GM19328 (cell line): ENCODE measurements at regions not wholly inside any gene's neighbourhood (a gene's known extent, or its start where the extent isn't known, plus 50 kb on each side); places are given as distances from the start of the nearest gene placed in this dataset.

ENCODE experiments used
- ATAC-seq: cut with Tn5 transposase; IDR thresholded peaks from one replicate; pipeline ENCODE4 v1.9.1; 2021; ENCODE audit warnings: mild to moderate bottlenecking, moderate library complexity; ENCODE audit not compliant: unreplicated experiment

DNA sequence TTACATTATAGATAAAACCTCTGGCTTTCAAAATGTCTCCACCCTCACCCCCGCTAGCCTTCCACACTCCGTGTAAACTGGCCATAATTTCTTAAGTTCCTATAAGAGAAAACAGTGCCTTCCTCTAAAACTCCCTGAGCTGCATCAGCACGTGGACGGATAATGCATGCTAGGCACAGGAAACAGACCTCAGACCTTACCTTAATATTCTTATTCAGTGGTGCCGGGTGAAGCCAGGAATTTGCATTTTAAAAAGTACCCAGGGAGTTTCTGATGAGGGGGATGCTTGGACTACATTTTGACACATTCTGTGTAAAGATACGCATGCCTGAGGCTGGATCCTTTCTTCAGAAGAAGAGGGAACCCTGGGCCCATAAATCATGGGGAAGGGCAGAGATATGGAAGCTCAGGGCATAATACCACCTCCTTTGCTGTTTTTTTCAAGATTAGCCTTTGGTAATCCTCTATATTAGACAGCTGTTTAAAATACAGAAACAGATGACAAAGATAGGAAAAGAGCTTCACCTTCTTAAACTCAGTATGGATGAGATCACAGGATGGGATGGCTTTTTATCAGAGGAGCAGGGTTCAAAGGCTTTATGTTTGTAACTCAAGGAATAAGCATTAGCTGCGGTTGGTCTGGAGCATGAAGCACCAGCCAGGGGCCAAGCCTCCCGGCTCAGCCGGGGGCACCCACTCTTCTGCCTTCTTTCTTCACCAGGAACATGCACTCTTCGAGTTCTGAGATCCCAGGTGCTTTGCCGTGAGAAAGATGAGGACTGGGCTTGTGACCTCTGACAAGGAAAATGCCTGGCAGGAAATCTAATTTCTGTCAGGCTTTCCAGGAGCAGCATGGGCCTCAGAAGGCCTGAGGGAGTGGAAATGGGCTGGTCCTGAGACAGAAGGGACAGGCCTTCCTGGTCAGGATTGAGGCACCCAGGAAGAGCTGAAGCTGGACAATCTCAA, 218.1 kb upstream of the SOX4 start:
- peak; percentile 72 for ATAC-seq

DNA sequence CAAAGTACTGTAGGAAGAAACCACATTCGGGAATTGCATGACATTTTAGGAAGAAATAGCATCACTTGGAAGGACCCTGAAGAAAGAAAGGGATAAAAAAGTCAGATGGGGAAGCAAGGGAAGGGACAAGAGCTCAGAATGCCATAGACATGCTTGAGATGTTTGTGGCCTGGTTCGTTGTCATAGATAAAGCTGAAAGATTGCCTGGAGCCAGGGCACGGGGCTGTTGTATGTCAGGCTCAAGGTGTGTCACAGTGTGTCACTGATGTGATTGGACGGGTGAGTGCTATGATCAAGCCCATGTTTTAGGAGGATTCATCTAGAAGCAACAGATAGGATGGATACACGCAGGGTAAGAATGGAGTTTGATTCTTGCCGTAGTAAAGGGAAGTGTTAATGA, 216.2 kb upstream of the SOX4 start:
- no peak for ATAC-seq

- ATAC-seq = no peak
Measured at GRCh38 chr6:21381331-21381963, 212.1 kb upstream of the SOX4 start.

GRCh38 chr6:21382821-21383449, 210.6 kb upstream of the SOX4 start:
- ATAC-seq = no peak

DNA sequence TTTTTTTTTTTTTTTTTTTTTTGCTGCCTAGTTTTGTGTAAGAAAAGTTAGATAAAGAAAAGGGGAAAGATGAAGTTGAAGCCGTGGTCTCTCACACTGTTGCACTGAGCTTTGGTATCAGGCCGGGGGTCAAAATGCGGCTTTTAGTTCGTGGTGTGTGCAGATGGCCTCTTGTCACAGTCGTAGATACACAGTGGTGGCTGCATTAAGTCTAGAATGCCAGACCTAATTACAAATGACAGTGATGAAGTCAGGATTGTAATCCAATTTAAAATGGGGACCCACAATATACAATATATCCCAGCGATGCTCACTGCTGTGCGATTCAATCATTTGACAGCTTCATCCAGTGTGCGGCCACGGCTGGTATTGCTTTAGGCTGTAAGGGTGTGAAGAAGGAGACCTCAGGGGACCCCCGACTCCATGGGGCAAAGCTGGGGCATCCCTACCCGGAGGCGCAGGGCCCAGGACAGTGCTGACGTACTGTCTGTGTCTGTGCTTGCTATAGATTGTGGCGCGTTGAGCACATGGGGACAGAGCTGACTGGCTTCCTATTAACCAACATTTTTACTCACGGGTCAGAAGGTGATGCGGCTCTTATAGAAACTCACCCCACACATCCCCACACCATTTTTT, 210.0 kb upstream of the SOX4 start:
- ATAC-seq = no peak

DNA sequence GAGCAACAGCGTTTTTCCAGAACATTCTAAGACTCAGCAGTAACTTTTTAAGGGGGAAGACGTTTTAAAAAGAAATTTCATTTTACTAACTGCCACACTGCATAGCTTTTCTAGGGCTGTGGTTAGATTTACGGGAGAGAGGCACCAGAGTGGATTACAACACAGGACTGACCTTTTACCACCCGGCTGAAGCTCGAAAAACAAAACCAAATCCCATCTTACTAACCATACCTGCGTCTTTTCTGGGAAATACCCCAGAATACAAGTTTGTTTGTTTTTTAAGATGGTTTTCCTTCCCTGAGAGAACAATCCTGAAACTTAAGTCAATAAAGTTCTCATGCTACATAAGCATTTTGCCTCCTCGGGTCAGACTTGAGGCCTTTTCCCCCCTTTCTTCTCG, 209.3 kb upstream of the SOX4 start:
- ATAC-seq = no peak

GRCh38 chr6:21386744-21387143, 206.8 kb upstream of the SOX4 start:
- ATAC-seq = no peak

DNA sequence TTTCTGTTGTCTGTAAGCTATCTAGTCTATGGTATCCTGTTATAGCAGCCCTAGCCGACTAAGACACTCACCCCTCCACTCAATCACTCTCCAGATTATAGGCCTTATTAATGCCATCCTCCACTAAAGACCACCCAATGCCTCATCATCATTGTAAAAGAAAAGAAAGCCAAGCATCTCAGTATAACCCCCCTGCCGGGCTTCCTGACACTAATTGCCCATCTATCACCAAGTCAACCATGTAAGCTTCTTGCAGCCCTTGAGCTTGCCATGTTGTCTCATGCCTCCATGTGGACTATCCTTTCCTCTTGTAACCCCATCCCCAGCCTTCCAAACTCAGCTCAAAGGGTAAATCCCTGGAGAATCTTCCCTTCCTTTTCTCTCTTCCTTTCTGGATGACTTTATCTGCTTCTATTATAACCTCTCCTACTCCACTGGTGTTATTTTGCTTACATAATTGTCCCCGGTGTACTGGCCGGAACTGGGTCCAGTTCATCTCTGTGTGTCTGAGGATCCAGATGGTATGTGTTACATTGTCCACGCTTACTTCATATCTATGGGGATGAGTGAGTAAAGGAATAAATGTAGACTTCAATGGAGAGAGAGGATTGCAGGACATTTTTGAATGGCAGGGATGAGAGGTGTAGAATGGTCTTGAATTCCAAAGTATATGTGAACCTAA, 202.9 kb upstream of the SOX4 start:
- no peak for ATAC-seq

DNA sequence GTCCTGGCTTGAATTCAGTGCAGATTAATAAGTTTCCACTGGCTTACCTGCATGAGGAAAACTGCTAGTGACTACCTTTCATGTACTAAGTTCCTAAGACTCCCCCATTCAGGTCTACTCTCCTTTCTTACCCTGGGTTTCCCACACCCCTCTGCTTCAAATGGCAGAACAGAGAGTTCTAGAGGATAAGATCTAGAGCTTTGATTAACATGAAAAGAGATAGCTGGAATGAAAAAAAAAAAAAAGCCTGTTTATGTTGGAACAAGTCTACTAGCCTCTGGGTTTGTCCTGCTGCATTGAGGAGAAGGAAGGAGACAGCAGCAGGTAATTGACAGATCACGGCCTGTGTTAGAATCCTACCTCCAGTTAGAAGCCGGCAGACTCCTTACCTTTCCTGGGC, 201.4 kb upstream of the SOX4 start:
- ATAC-seq = no peak

DNA sequence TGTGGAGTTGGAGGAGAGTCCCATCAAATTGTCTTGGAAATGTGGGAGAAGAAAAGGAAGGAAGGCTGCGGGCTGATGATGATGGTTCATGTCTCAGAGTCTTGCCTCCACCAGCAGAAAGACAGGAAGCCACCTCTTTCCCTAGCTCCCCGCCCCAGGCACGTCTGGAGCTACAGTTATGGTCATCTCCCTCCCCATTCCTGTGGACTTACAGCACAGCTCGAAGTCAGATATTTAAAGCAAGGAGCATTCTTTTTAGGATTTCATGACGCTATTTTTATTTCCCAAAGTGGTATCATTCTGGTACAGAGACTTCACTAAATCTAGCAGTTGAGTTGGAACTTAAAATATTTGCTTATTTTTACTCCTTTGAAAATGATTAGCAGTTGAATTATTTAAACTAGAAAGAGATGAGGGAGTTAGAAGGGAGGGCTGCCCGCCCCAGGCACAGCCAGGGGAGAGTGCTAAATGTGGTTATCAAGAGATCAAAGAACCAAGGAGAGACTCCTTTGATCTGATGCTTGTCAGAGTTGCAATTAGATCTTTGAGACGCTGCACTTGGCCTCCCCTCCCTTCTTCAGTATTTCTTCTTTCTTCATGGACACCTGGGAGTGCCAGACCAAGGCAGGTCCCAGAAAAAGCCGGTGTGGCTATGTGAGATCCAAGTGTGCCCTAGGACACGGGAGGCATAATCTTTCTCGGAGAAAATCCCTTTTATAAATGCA, 199.9 kb upstream of the SOX4 start:
- ATAC-seq = no peak

GRCh38 chr6:21395121-21395520, 198.4 kb upstream of the SOX4 start:
- ATAC-seq = no peak

DNA sequence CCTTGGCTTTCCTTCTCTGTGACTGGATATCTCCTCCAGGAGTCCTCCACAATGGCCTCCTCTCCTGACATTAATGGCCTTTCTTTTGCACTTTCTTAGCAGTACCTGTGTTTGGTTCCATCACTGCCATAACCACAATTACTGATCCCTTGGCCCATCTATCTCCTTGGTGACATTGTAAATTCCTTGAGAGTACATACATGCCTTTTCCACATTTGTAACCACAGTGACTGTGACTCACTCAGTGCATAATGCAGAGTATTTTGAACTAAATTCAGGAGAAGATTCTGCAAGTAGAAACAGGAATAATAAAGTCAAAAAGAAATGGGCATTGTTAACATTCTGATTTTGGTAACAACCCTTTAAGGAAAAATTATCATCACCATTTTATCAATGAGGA, 197.2 kb upstream of the SOX4 start:
- ATAC-seq = no peak

DNA sequence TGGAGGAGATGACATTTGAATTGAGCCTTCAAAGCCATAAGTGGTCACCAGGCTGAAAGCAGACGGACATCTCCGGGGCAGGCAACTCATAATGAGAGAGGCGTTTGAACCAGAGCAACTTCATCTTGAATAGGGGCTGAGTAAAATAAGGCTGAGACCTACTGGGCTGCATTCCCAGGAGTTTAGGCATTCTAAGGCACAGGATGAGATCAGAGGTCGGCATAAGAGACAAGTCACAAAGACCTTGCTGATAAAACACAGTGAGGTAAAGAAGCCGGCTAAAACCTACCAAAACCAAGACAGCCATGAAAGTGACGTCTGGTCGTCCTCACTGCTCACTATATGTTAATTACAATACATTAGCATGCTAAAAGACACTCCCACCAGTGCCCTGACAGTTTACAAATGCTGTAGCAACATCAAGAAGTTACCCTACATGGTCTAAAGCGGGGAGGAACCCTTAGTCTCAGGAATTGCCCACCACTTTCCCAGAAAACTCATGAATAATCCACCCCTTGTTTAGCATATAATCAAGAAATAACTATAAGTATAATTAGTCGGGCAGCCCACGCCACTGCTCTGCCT, 194.7 kb upstream of the SOX4 start:
- ATAC-seq = no peak

DNA sequence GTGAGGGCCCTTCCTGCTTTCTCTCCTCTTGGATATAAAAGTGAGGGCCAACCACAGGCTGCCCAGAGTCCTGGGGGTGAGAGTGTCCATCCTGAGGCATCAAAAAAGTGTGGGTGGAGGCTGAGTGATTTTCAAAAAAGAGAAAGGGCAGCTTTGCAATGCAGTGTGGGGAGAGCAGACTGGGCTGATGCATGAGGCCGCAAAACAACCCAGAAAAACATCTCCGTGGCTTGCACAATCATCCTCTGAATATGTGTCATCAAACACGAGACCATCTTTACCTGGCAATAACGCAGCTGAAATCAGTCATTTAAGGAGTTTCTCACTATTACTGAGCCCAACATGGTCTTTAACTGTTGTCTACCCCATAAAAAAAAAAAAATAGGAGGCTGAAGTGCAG, 191.2 kb upstream of the SOX4 start:
- ATAC-seq = no peak

DNA sequence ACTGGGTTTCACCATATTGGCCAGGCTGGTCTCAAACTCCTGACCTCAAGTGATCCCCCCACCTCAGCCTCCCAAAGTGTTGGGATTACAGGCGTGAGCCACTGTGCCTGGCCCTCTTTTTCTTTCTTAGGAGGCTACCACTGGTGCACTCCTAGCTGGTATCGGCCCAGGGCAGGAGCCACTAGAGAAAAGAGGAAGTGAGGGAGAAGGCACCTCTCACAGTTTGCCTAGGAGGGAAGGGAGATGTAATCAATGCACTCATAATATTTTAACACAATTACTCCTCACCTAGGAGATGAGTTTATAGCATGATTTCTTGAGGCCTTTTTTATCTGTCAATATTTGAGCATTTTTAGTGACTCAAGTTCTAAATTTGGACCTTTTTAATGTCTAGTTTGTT, 189.0 kb upstream of the SOX4 start:
- ATAC-seq = no peak

- no peak for ATAC-seq
Measured at GRCh38 chr6:21406316-21406715, 187.2 kb upstream of the SOX4 start.

DNA sequence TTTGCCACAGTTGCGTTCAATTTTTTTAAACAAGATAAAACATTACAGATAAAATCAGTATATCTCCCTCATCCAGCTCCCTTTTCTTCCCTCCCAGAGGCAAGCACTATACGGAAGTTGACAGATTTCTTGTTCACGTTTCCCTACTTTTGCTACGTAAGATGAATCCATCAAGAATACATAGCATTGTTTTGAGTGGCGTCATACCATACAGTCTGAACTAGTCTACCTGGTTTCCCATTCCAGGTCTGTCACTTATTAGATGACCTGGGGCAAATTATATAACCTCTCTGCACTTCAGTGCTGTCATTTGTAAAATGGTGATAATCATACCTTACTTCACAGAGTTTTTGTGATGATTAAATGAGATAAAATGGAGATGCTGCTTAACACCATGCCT, 184.3 kb upstream of the SOX4 start:
- ATAC-seq = no peak

DNA sequence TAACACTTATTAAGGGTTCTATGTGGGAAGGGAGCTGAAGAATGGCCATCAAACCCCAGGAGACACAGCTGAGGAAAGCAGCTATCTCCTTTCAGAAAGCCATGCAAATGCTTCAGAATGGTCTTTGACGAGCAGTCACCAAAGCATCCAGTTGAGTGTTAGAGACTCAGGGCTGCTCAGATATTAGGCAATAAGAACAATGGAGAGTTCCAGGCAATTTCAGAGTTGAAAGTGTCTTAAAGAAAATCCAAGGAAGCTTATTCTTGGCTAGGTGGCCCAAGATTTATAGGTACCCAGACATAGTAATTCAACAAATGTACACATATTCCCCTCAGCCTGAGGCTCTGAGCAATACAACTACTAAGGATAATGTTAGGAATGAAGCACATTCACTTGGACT, 180.1 kb upstream of the SOX4 start:
- ATAC-seq = no peak

GRCh38 chr6:21414065-21414464, 179.5 kb upstream of the SOX4 start:
- ATAC-seq = no peak
